ENCODE measurements at regions not wholly inside any gene's neighbourhood (a gene's known extent, or its start where the extent isn't known, plus 50 kb on each side); places are given as distances from the start of the nearest gene placed in this dataset.

- DNase-seq, result no peak
Observed at GRCh38 chr20:39893003-39893685, 795.9 kb downstream of the MAFB start.

- DNase-seq, result no peak
Observed at GRCh38 chr20:39890697-39891096, 798.3 kb downstream of the MAFB start.

GRCh38 chr20:39888310-39888709 is 800.7 kb downstream of the MAFB start:
- DNase-seq, result no peak

GRCh38 chr20:39886650-39887190 is 802.3 kb downstream of the MAFB start:
- no peak for DNase-seq

- peak; percentile 27 for DNase-seq
Observed at GRCh38 chr20:39885975-39886649, 802.9 kb downstream of the MAFB start.

- DNase-seq, result no peak
Observed at GRCh38 chr20:39882806-39883205, 806.2 kb downstream of the MAFB start.

- DNase-seq, result no peak
Observed at GRCh38 chr20:39880890-39881289, 808.1 kb downstream of the MAFB start.

DNA sequence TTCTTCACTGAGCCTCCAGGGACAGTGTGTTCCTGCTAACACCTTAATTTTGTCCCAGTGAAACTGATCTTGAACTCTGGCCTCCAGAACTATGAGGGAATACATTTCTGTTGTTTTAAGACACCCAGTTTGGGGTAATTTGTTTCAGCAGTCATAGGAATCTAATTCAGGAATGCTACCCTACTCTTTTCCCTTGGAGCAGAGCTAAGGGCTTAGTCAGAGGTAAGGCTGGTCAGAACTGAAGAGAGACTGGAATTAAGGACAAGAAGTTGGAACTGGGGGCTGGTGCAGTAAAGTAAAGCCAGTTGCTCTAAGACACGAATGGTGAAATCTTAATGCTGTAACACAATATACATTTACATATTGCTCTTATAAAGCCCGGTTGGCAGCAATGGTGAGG is 809.7 kb downstream of the MAFB start:
- no peak for DNase-seq

DNA sequence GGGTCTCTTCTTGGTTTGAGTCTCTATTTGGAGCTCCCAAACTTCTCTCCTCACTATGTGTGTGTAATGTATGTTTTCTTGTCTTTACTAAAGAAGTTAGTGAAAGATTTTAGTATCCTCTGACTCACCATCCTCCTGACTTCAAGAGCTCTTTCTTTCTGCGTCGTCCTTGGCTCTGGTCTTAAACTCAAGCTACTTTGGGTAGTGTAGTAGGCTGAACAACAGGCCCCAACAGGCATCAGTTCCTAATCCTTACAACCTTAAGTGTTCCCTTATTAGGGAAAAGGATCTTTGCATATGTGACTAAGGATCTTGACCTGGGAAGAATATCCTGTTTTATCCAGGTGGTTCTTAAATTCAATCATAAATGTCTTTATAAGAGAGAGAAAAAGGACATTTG is 810.2 kb downstream of the MAFB start:
- DNase-seq, result no peak

- DNase-seq, result no peak
Observed at GRCh38 chr20:39878320-39878719, 810.7 kb downstream of the MAFB start.

GRCh38 chr20:39877788-39878187 is 811.2 kb downstream of the MAFB start:
- no peak for DNase-seq

- DNase-seq, result no peak
Observed at GRCh38 chr20:39876976-39877635, 811.9 kb downstream of the MAFB start.

GRCh38 chr20:39875492-39876110 is 813.4 kb downstream of the MAFB start:
- DNase-seq, result no peak

DNA sequence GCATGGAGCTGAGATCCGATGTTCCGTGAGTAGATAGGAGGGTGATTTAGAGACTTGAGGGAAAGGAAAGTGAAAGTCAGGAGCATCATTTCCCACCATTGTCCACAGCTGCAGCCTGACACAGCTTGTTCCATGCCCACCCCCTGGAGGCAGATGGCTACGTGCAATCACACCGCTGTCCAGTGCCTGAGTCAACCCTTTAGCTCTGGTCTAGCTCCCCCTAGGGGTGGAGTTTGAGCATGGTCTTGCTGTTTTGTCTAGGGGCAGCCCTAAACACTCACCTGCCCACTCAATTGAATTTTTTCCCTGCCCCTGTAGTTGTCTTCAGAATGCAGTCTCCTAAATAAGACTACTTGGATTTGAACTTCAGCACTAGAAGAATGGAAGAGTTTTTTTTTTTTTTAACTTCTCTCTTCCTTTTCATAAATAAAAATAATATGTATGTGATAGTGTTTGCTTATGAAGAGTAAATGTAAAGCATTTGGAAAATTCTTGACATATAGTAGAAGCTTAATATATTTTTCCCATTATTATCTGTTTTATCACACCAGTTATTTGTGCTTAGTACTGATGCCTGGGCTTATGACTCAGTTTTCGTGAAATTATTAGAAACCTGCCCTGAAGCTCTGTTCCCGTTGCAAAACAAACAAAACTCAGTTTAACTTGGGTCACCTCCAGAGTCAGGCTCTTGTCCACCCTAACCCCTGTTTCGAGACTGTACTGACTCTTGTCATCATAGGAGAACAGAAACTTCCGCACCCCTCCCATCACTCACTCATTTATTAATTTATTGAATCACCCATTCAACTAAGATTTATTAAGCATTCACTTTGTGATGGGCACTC is 814.8 kb downstream of the MAFB start:
- DNase-seq, result peak; percentile 53

- DNase-seq, result no peak
Observed at GRCh38 chr20:39873286-39873685, 815.8 kb downstream of the MAFB start.

GRCh38 chr20:39871013-39871412 is 818.0 kb downstream of the MAFB start:
- no peak for DNase-seq

DNA sequence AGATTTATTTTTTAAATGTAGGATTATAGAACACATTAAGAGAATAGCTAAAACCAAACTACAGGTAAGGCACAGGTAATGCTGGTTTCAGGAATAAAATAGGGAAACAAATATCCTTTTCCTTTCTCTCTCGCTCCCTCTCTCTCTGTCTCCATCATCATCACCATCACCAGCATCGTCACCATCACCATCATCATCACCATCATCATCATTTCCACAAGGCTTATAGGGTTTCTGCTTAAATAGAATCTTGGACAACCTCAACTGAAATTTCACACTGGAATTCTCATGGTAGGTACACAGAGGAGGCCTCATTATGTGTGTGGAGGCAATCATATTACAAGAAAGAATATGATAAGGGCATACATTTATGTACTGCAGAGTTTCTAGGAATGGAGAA is 823.6 kb downstream of the MAFB start:
- DNase-seq, result no peak

DNA sequence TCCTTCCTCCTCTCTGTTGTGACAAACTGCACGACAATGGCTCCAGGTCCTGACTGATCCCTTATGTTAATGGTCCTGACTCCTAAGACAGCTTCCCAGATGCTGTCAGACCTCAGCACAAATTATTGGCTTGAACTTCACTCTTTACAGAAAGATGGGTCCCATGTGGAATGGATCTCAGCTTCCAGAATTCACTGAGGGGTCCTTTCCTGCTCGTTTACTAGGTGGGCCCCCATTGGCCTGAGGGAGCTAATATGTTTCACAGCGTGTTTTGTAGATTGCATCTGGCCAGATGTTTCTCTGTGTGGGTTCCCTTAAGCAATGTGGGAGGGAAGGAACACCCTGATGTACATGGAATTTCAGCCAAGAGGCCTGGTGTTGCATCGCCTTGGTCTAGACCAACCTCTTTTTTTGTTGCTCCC is 826.6 kb downstream of the MAFB start:
- DNase-seq, result no peak

GRCh38 chr20:39861381-39861780 is 827.7 kb downstream of the MAFB start:
- no peak for DNase-seq

DNA sequence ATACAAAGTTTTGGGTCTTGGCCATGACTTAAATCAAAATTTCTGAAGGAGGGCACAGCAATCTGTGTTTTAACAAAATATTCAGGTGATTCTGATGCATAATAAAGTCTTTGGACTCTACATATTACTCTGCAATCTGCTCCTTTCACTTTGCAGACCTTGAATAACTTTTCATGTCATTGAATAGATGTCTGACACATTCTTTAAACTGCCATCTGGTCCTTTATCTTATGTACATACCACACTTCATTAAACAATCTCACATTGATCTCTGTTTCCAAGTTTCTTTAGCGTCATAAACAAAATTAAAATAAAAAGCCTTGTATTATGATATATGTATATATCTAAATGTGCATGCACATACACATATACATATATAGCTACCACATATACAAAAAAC is 831.2 kb downstream of the MAFB start:
- no peak for DNase-seq

- no peak for DNase-seq
Observed at GRCh38 chr20:39857187-39857586, 831.8 kb downstream of the MAFB start.

GRCh38 chr20:39855799-39856198 is 833.2 kb downstream of the MAFB start:
- DNase-seq, result no peak

GRCh38 chr20:39855056-39855455 is 834.0 kb downstream of the MAFB start:
- no peak for DNase-seq

All from activated CD4-positive, alpha-beta T cell treated with anti-CD3 and anti-CD28 coated beads for 48 hours (primary cell).